Lower leg skin (tissue), 4 donors: ENCODE measurements at regions not wholly inside any gene's neighbourhood (a gene's known extent, or its start where the extent isn't known, plus 50 kb on each side); places are given as distances from the start of the nearest gene placed in this dataset.

Experiments
- DNase-seq, 2 donors: peaks; one replicate each; pipeline ENCODE4 v3.0.0-alpha.2; 2019; ENCODE audit warnings: low spot score in 2 of 2
- H3K4me3 ChIP-seq: fragments of 200-600 bp; sonication (generic); 2 replicates; pipeline ENCODE4 v1.5.1; 2017; ENCODE audit warnings: mild to moderate bottlenecking, low read depth; ENCODE audit not compliant: poor library complexity, severe bottlenecking
- CTCF ChIP-seq, 3 donors: fragments of 450-650 bp; IDR thresholded peaks; one replicate each; pipeline ENCODE4 v1.5.1; 2016; ENCODE audit warnings: antibody characterized with exemption in 3 of 3, mild to moderate bottlenecking in 3 of 3, moderate library complexity in 2 of 3
- POLR2A ChIP-seq, 2 donors: fragments of 450-650 bp; IDR thresholded peaks; one replicate each; pipeline ENCODE4 v1.6.1; 2016 to 2017; ENCODE audit warnings: antibody characterized with exemption in 2 of 2, mild to moderate bottlenecking in 1 of 2, moderate library complexity in 1 of 2
- WGBS, 2 donors: methylation state at CpG; one replicate each; pipeline ENCODE4 v1.1.5; 2018; 5-methylcytosine and 5-hydroxymethylcytosine counted together
- intact Hi-C: fragments of 100-400 bp; cut with DNase I; formaldehyde crosslinking; loops from one replicate; pipeline ENCODE4 v1.15.0; 2023; ENCODE audit warnings: low total_unique reads

GRCh38 chr2:153227981-153228380 is 250.6 kb downstream of the RPRM start:
- intact Hi-C loops = no loop called here
- DNase-seq = no peak
- H3K4me3 ChIP-seq = no peak overlapping the region
- TF ChIP-seq CTCF (IDR thresholded peaks at IDR 0.05) (no peak), POLR2A (IDR thresholded peaks at IDR 0.05) (no peak)
- WGBS, 2 donors = 53 to 55% methylated on average over 2 of the region's 2 CpGs

GRCh38 chr2:153222231-153223165 is 256.1 kb downstream of the RPRM start:
- intact Hi-C loops = no loop called here
- H3K4me3 ChIP-seq = no peak overlapping the region
- no peak for DNase-seq
- 92 to 95% methylated on average over 25 to 27 of the region's 27 CpGs for WGBS, 2 donors
- no peak for TF ChIP-seq CTCF (IDR thresholded peaks at IDR 0.05)
- TF ChIP-seq POLR2A (IDR thresholded peaks at IDR 0.05) = no peak

GRCh38 chr2:153221506-153221905 is 257.1 kb downstream of the RPRM start:
- H3K4me3 ChIP-seq = no peak overlapping the region
- TF ChIP-seq POLR2A (IDR thresholded peaks at IDR 0.05) = no peak
- TF ChIP-seq CTCF (IDR thresholded peaks at IDR 0.05) = no peak
- WGBS, 2 donors = 95 to 97% methylated on average over 3 to 11 of the region's 11 CpGs
- intact Hi-C loops = no loop called here
- DNase-seq = no peak

GRCh38 chr2:153221087-153221486 is 257.5 kb downstream of the RPRM start:
- TF ChIP-seq CTCF (IDR thresholded peaks at IDR 0.05) (no peak), POLR2A (IDR thresholded peaks at IDR 0.05) (no peak)
- H3K4me3 ChIP-seq = no peak overlapping the region
- intact Hi-C loops = no loop called here
- DNase-seq = no peak
- WGBS, 2 donors = 84 to 89% methylated on average over 9 of the region's 9 CpGs

GRCh38 chr2:153218851-153219250 is 259.7 kb downstream of the RPRM start:
- TF ChIP-seq POLR2A (IDR thresholded peaks at IDR 0.05) (no peak), CTCF (IDR thresholded peaks at IDR 0.05) (no peak)
- DNase-seq = no peak
- no peak overlapping the region for H3K4me3 ChIP-seq
- intact Hi-C loops = no loop called here
